NCI-H524 treated with DMSO at 0.1 percent for 48 hours (cell line): ENCODE measurements at regions not wholly inside any gene's neighbourhood (a gene's known extent, or its start where the extent isn't known, plus 50 kb on each side); places are given as distances from the start of the nearest gene placed in this dataset.
"Not testable (repeated sequence)": the region's sequence is repeated elsewhere in the genome, so short reads cannot be mapped to it uniquely, and the experiment has no call there.

Source experiments
- DNase-seq: peaks from one replicate; lab custom pipeline; 2025; lab: John Stamatoyannopoulos, UW

DNA sequence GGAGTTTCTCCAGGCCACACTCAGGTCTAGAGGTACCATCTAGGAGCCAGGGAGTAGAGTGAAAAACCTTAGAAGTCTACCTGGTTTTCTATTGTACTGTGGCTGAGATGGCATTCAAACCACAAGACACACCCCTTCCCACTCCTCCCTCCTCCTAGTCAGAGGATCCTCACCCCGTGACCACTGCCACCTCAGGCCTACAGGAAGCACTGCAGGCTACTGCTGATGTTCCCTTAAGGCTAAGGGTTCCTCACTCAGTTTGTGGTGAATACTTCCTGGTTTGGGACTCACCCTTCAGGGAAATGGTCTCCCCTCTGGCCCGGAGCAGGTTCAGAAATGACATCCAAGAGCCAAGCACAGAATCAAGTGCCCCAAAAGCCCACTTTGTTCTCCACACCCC lies 1293.9 kb downstream of the JRKL start:
- DNase-seq = no peak

DNA sequence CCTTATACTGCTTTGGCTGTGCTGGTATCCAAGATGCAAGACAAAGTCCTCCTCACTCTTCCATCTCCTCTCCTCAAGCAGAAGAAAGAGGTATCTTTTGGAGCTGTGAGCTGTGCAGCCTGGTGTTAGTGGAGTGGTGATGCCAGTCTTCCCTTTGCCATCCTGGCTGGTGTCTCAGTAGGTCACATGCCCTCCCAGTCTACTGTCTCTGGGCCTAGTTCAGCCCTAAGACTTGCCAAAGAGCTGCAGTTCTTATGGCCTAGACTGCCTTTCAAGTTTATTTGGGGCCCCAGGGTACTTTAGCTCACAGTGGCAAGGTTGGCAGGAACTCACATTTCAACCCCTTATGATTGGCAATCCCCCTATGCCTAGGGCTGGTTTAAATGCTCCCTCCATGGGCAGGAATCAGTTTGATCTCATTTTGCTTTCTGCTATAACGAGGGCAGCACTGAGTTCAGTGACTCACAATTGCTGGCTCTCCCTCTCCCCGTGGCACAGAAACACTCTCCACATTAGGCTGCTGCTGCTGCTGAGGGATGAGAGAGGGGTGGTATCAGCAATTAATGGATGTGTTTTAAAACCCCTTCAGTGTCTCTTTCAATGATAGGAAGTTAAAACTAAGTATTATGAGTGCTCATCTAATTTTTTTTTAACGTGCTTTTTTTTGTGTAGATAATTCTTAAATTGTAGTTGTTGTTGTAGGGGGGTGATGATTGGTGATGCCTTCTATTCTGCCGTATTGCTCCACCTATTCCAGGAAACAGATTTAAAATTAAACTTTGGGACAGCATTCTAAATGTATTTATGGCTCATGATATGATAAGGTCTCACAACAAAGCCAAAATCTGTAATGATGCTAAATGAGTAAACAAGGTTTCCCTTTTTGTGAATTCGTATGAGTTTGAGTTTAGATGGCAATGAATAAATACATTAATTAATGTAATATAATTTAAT lies 1295.0 kb downstream of the JRKL start:
- DNase-seq = no peak

DNA sequence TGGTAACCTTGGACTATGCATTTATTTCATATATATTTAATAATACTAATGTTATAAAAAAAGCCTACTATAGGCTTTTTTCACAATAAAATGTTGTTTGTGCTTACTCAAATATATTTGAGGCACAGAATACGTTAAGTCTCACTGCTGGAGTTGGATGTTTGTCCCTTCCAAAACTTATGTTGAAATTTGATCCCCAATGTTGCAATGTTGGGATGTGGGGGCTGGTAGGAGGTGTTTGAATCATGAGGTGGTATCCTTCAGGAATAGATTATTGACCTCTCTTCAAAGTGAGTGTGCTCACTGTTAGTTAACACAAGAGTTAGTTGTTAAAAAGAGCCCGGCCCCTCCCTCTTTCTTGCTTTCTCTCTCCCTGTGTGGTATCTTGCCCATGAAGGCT lies 1295.9 kb downstream of the JRKL start:
- DNase-seq = no peak

DNA sequence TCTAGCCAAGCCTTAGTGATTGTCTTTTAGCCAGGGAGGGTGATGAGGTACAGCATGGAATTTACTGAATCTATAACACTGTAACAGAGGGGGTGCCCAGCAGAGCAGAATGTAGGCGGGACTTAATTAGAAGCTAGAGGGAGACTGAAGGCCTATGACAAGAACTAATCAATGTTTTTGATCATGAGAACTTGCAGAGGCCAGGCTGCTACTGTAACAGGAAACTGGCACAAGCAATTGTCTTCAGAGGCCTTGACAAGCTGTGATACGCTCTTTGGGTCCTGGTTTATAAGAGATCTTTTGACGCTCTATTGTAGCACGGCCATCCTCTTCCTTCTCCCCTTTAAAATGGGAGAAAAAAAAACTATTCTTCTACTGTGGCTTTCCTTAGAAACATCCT lies 1297.3 kb downstream of the JRKL start:
- DNase-seq = no peak

DNA sequence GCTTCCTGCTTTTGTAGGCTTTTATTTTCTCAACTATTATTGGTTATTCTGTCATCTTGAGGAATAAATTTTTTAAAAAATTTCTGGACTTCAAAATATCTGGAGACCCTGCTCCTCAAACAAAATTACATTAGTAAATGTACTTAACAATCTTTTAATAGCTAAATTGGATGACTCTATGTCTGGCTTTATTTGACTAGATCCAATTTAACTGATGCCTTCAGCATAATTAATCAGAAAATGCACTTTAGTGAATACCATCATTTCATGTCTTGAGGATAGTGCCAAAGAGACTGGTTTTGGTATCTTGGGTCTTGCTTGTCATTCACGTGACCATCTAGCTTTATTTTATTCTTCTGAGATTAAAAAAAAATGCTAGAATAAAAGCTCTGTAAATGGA lies 1301.2 kb downstream of the JRKL start:
- no peak for DNase-seq

DNA sequence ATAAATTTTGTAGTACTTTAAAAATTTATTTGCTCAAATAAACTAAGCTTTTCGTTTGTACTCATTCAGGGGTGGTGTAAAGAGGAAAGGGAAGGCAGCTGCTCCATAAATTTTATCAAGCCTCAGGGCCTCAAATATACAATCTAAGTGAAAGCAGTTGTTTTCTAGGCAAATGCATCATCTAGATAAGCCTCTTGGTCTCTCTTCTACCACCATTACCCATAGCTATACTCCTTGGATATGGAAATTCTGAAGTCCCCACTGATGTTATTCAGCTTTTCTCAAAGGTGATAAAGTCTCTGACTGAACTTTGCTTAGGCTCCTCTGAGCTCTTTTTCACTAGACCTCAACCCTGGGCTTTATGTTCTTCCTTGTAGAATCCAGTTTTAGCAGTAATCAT lies 1313.1 kb downstream of the JRKL start:
- no peak for DNase-seq

DNA sequence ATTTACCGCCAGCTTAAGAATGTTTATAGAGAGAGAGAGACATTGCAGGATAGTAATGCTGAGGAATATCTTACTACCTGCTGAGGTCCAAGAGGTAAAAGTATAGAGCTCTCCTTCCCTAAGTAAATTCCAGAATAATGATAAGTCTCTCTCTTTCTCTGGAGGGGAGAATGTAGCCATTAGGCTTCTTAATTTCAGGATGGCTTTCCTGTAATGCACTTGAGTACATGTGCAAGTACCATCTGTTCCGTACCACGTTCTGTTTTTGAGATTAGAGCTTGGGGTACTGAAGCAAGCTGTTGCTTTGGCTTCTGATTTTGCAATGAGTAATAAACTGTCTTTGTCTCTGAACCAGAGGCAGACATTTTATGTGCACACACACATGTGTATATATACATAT lies 1314.0 kb downstream of the JRKL start:
- DNase-seq = peak; percentile 85

DNA sequence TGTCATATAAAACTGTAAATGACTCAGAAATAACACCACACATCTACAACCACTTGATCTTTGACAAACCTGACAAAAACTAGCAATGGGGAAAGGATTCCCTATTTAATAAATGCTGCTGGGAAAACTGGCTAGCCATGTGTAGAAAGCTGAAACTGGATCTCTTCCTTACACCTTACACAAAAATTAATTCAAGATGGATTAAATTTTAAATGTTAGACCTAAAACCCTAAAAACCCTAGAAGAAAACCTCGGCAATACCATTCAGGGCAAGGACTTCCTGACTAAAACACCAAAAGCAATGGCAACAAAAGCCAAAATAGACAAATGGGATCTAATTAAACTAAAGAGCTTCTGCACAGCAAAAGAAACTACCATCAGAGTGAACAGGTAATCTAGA lies 1315.3 kb upstream of the CNTN5 start:
- DNase-seq = not testable (repeated sequence)

DNA sequence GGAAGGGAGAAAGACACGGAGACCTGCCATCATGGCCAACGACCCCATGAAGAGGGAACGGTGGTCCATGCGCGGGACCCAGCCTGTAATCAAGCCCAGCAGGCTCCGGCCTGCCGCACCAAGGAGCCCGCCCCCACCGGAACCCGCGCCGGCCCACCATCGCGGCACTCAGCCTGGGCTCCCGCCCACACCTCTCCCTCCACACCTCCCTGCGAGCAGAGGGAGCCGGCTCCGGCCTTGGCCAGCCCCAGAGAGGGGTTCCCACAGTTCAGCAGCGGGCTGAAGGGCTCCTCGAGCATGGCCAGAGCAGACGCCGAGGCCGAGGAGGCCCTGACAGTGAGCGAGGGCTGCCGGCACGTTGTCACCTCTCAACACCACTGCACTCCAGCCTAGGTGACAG lies 1302.8 kb upstream of the CNTN5 start:
- no peak for DNase-seq

DNA sequence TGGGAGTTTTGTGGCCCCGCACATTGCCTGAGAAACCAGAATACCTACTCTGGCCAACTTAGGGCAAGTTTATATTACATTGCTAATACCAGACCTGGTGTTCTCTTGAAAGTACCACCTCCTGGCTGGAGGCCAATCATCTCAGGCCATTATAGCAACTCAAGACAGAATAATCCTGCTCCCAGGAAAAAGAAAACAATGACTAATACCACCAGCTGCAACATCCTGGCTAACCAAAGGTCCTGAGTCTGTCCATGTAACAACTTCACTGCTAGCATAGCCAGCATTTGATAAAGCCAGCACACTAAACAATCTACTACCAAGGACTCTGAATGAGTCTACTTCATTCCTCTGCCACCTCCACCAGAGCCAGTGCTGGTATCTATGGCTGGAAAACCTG lies 1298.7 kb upstream of the CNTN5 start:
- peak; percentile 6 for DNase-seq

DNA sequence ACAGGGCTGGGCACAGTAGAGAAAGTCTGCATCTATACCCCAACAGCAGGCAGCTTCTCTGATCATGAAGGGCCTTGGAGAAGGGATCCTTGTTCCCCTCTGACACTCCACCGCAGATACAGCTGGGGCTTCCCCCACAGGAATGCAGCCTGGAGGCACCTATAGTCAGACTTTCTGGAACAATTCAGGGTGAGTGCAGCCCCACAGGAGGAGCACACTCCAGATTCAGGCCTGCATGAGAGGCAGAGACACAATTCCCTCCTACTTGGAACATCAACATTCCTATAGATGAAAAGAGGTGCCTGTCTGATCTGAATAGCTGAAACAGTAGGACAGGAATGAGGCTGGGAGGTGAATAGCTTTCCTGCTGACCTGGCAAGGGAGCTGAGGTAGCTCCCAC lies 1298.0 kb upstream of the CNTN5 start:
- DNase-seq = no peak

DNA sequence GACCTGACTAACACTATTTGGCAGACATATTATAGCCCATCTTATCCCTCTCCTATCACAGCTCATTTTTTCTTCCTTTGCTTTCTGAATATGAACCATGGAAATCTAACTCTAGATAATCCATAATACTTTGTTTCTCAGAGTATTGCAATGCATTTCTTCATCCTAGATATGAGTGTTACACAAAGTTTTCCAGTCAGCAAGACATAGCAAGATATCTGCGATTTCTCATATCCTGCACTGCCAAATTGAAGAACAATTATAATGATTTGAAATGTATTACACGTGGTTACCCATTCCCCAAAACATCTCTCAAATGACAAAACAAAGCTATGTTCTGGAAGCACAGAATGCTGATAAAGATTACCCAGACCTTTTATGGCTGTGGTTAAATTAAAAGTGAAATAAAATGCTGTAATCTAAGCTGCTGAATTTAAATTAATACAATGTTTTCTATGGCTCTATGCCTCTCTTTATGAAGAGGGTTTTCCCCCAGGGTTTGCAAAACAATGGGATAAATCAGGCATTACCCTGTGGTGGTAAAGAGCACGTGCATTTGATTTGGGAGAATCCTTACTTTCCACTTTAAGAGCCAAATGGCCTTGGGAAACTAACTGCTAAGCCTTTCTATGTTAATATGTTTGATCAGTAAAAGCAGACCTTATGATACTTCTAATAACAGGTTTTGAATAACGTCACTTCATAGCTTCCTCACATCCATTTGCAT lies 1291.0 kb upstream of the CNTN5 start:
- no peak for DNase-seq

DNA sequence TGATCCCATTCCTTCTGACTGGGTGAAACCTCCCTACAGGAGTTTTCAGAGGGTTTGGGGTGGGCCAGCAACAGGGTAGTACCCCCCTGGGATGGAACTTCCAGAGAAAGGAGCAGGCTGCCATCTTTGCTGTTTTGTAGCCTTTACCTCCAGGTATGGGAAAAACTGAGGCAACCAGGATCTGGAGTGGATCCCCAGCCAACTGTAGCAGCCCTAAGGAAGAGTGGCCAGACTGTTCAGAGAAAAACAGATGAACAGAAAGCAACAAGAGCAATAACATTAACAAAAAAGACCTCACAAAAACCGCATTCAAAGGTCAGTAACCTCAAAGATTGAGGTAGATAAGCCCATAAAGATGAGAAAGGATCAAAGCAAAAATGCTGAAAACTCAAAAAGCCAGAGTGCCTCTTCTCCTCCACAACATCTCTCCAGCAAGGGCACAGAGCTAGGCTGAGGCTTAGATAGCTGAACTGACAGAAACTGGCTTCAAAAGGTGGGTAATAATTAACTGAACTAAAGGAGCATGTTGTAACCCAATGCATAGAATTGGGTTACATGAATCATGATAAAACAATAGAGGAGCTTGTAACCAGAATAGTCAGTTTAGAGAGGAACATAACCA lies 1288.6 kb upstream of the CNTN5 start:
- DNase-seq = no peak

DNA sequence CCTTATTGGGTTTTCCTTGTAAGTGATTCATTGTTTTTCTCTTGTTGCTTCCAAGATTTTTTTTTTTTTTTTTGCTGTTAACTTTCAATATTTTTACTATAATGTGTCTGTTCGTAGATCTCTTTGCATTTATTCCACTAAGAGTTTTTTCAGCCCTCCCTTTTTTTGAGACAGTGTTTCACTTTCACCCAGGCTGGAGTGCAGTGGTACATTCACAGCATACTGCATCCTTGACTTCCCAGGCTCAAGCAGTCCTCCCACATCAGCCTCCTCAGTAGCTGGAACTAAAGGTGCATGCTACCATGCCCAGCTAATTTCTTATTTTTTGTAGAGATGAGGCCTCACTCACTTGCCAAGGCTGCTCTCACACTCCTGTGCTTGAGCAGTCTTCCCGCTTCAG lies 1282.0 kb upstream of the CNTN5 start:
- no peak for DNase-seq

DNA sequence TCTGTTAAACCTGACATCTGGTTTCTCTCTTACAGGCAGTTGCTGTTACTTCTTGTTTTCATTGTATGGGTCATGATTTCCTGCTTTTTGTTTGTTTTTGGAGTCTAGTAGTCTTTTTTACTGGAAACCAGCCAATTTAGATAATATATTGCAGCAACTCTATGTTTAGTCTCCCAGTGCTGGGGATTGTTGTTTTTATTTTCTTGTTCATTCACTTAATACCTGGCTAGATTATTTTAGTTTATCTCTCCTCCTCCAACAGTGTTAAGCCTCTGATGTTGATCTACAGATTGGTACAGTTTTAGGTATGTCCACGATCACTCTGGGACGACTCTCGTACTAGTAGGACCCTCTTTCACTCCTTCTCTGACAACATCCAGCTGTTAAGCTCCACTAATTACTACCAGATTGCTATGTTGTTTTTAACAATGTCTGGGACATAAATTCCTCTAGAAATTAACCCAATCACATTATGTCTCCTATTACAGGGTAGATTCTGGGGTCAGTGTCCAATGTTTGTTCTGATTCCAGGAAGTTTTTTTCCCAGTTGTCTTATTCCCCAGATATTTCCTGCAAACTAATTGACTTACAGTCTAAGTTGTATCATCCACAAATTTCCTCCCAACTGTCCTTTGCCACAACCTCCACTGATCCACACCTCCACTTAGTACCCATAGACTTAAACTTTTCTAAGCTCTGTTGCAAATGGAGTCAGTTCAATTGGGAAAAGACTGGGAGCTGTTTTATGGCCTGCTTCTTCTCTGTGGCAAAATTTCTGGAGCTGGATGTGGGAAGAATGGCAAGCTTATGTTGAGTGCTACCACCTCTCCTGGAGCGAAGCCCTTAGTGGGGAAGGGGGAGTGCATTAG lies 1280.6 kb upstream of the CNTN5 start:
- no peak for DNase-seq

DNA sequence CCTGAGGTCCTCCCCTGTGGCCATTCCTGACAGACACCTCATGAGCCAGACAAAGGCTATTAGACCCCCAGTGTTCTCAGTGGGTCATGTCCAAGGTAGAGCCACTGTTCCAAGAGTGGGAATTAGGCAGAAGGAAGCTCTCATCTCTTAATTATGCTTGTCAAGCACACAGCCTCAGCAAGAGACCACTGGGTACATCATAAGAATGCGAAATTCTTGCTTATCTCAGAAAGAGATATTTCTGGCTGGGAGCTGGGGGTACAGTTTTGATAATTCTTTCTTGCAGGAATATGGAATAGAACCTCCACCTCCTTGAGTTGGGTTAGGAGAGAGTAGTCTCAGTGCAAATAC lies 1280.0 kb upstream of the CNTN5 start:
- no peak for DNase-seq

DNA sequence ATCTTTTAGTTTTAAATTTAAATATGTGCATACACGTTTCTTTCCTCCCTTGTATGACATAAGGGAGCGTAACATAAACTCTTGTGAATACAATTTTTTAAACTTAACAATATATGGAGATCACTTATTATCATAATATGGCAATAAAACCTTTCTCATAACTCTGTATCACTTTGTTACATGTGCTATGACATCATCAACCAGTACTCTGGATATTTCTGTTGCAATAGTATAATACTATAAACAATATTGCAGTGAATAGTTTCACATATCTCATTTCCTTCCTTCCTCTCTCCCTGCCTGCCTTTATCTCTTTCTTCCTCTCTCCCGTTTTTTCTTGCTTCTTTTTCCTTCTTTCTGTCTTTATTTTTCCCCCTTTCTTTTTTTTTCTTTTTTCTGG lies 1278.0 kb upstream of the CNTN5 start:
- DNase-seq = no peak

DNA sequence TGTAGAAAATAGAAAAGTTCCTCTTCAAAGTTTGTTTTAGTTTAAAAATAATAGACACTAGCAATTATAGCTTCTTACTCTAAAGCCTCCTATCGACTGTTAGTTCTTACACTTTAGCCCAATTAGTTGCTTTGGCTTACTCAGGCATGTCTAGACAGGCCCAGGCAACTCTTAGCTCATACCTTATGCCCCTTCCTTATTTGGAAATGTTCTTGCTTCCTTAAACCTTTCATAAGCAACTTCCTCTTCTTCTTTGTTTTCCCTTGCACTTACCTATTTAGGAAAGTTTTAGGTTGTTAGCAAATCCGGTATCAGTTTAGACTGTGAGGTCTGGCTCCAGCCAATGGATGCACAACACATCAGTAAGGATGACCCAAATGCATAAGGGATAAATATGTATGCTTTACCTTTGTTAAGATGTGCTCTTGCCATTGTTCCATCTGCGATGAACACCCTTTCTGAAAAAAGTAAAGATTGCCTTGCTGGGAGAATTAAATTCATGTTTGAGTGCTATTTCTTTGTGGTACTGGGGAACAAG lies 1277.5 kb upstream of the CNTN5 start:
- DNase-seq = no peak

DNA sequence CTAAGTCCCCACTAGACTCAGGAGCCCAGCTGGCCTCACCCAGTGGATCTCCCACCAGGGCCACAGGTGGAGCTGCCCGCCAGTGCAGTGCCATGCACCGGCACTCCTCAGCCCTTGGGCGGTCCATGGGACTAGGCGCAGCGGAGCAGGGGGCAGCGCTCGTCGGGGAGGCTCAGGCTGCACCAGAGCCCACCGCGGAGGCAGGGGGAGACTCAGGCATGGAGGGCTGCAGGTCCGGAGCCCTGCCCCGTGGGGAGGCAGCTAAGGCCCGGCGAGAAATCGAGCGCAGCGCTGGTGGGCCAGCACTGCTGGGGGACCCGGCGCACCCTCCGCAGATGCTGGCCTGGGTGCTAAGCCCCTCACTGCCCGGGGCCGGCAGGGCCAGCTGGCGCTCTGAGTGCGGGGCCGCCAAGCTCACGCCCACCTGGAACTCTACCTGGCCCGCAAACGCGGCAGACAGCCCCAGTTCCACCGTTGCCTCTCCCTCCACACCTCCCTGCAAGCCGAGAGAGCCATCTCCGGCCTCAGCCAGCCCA lies 1275.2 kb upstream of the CNTN5 start:
- DNase-seq = no peak

DNA sequence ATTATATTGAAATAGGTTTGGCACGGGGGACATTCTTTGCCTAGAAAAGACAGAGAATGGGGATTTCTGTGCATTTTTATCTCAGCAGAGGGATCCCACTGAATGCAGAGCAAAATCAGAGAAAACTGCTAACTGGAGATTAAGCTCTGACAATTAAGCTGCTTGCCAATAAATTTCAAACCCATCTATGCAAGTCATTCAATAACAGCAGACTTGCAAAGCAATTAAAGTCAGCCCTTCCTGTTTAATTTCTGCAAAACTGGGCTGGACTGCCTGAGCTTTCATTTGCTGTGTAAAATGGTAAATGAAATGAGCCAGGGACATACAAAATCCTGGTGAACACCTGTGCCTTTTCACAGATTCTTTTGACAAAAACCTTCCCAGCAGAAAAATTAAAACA lies 1273.9 kb upstream of the CNTN5 start:
- no peak for DNase-seq

DNA sequence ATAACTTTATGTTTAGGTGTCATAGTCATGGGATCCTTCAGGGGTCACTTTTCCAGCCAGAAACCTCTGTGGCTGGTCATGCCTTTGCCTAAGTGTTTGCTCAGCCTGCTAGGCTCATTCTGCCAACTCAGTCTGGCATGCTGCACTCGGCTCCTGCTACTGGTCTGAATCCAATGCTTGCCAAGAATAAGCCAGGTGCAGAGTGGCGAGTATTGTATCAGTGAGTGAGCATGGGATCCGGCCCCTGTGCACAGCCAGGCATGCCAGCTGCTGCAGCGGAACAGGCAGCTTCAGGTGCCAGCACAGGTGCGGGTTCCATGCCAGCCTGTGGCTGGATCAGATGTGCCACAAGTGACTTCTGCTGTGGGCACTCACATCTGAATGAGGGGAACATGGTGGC lies 1269.3 kb upstream of the CNTN5 start:
- DNase-seq = no peak

DNA sequence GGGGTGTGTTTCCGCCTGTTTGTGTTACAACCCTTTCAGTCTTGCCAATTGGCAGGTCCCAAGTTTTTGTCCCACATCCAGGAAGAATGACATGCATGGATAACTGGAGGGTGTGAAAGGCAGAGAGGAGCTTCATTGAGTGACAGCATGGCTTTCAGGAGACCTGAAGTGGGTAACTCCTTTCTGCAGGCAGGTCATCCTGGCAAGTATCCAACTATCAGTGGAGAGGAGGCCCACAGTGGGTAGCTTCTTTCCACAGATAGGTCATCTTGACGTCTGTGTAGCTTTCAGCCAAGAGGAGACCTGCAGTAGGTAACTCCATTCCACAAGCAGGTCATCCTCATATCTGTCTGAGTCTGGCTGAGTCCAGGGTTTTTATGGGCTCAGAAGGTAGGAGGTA lies 1268.8 kb upstream of the CNTN5 start:
- DNase-seq = no peak
